ENCODE measurements at regions not wholly inside any gene's neighbourhood (a gene's known extent, or its start where the extent isn't known, plus 50 kb on each side); places are given as distances from the start of the nearest gene placed in this dataset.

DNA sequence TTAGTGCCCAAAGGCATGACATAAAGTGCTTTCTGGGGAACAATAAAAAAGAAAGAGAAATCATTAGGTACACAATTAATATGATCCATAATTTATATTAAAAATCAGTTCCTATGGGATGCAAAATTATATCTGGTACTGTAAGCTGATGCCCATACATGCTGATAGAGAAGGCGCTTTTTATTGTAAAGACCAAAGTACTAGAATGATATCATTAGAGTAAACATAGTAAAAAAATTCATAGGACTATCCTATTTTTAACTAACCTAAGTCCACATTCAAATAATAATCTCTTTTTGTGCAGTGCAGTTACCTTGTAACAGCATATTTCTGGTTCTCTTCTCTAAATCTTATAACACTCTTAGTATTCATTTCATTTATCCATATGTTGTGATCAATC is 252.2 kb downstream of the ASXL3 start:
- no peaks in the 10 kb centered on the region for H3K36me3 ChIP-seq (ENCODE audit: control insufficient read depth in 4 of 4, insufficient read depth in 3 of 4, low read depth in 1 of 4, low read length in 3 of 4)
- no peak overlapping the region for H3K27ac ChIP-seq (ENCODE audit: low read depth in 1 of 2, low read length in 2 of 2)
- TF ChIP-seq, protein P1, sequence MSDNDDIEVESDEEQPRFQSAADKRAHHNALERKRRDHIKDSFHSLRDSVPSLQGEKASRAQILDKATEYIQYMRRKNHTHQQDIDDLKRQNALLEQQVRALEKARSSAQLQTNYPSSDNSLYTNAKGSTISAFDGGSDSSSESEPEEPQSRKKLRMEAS (IDR thresholded peaks at IDR 0.05) = no peak
- TF ChIP-seq YY1 (IDR thresholded peaks at IDR 0.05) (no peak), ATF3 (IDR thresholded peaks at IDR 0.05) (no peak), NR2F2 (IDR thresholded peaks at IDR 0.05) (no peak), RAD21 (IDR thresholded peaks at IDR 0.05) (no peak), SP1 (IDR thresholded peaks at IDR 0.05) (no peak), JUND (IDR thresholded peaks at IDR 0.05) (no peak), HNF4G (IDR thresholded peaks at IDR 0.05) (no peak), HNF4A (conservative IDR thresholded peaks at IDR 0.05) (no peak), FOXA2 (IDR thresholded peaks at IDR 0.05) (no peak), EGR1 (IDR thresholded peaks at IDR 0.05; ENCODE audit: low read depth in 2 of 2) (no peak), RXRA (IDR thresholded peaks at IDR 0.05) (no peak), GABPA (IDR thresholded peaks at IDR 0.05 in 1 of 2, conservative IDR thresholded peaks at IDR 0.05 in 1 of 2) (no peak), FOXA1 (IDR thresholded peaks at IDR 0.05) (no peak), CTCF (IDR thresholded peaks at IDR 0.05; ENCODE audit: low read depth, low read length, missing input control) (no peak), TAF1 (conservative IDR thresholded peaks at IDR 0.05) (no peak)
- TF ChIP-seq, protein P2, sequence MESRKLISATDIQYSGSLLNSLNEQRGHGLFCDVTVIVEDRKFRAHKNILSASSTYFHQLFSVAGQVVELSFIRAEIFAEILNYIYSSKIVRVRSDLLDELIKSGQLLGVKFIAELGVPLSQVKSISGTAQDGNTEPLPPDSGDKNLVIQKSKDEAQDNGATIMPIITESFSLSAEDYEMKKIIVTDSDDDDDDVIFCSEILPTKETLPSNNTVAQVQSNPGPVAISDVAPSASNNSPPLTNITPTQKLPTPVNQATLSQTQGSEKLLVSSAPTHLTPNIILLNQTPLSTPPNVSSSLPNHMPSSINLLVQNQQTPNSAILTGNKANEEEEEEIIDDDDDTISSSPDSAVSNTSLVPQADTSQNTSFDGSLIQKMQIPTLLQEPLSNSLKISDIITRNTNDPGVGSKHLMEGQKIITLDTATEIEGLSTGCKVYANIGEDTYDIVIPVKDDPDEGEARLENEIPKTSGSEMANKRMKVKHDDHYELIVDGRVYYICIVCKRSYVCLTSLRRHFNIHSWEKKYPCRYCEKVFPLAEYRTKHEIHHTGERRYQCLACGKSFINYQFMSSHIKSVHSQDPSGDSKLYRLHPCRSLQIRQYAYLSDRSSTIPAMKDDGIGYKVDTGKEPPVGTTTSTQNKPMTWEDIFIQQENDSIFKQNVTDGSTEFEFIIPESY (IDR thresholded peaks at IDR 0.05) = no peak
- TF ChIP-seq, protein P3, sequence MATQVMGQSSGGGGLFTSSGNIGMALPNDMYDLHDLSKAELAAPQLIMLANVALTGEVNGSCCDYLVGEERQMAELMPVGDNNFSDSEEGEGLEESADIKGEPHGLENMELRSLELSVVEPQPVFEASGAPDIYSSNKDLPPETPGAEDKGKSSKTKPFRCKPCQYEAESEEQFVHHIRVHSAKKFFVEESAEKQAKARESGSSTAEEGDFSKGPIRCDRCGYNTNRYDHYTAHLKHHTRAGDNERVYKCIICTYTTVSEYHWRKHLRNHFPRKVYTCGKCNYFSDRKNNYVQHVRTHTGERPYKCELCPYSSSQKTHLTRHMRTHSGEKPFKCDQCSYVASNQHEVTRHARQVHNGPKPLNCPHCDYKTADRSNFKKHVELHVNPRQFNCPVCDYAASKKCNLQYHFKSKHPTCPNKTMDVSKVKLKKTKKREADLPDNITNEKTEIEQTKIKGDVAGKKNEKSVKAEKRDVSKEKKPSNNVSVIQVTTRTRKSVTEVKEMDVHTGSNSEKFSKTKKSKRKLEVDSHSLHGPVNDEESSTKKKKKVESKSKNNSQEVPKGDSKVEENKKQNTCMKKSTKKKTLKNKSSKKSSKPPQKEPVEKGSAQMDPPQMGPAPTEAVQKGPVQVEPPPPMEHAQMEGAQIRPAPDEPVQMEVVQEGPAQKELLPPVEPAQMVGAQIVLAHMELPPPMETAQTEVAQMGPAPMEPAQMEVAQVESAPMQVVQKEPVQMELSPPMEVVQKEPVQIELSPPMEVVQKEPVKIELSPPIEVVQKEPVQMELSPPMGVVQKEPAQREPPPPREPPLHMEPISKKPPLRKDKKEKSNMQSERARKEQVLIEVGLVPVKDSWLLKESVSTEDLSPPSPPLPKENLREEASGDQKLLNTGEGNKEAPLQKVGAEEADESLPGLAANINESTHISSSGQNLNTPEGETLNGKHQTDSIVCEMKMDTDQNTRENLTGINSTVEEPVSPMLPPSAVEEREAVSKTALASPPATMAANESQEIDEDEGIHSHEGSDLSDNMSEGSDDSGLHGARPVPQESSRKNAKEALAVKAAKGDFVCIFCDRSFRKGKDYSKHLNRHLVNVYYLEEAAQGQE (IDR thresholded peaks at IDR 0.05) = no peak
- no peaks in the 10 kb centered on the region for H3K4me1 ChIP-seq (ENCODE audit: control insufficient read depth in 4 of 4, insufficient read depth in 4 of 4, low read length in 3 of 4)
- DNase-seq (ENCODE audit: low spot score) = no peak
- H3K9me3 ChIP-seq (ENCODE audit: control insufficient read depth in 4 of 4, low read length in 3 of 4) = no peaks in the 10 kb centered on the region
- H3K27me3 ChIP-seq (ENCODE audit: control insufficient read depth in 4 of 4, insufficient read depth in 4 of 4, low read length in 3 of 4) = no peaks in the 10 kb centered on the region
- WGBS = 85% methylated on average over 1 of the region's 1 CpG
- no peak overlapping the region for H3K9ac ChIP-seq (ENCODE audit: low read depth in 1 of 2, low read length in 2 of 2)
- H3K4me3 ChIP-seq (ENCODE audit: low read depth in 1 of 3, low read length in 3 of 3) = no peak overlapping the region
